ENCODE measurements at regions not wholly inside any gene's neighbourhood (a gene's known extent, or its start where the extent isn't known, plus 50 kb on each side); places are given as distances from the start of the nearest gene placed in this dataset.
"Not testable (repeated sequence)": the region's sequence is repeated elsewhere in the genome, so short reads cannot be mapped to it uniquely, and the experiment has no call there.

DNA sequence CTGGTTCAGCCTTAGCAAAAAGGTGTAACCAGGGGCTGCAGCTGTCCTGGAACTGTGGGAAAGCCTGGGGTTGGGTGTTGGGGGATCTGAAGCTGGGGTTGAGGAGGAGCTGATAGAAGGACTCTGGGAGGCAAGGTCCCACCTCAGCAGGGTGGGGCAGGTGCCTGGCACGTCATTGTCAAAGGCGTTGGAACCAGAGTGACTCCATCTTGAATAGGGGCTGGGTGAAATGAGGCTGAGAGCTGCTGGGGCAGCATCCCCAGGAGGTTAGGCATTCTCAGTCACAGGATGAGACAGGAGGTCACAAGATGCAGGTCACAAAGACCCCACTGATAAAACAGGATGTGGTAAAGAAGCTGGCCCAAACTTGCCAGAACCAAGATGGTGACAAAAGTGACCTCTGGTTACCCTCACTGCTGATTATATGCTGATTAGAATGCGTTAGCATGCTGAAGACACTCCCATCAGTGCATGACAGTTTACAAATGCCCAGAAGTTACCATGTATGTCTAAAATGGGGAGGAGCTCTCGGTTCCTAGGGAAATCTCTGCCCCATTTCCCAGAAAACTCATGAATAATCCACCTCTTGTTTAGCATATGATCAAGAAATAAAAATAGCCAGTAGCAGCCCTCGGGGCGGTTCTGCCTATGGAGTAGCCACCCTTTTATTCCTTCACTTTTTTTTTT lies 85.4 kb downstream of the IER5 start:
- no peak for DNase-seq

DNA sequence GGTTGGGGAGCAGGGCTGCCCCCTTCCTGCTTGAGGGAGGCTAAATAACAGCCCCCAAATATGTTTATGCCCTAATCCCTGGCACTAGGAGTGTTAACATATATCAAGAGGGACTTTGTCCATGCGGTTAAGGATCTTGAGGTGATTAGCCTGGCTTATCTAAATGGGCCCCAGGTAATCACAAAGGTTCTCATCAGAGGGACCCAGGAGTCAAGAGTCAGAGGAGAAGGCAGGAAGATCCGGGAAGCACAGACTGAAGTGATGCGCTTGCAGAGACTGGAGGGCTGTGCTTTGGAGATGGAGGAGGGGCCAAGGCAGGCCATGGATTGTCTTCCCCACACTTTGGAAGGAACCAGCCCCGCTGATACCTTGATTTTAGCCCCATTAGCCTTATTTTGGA lies 86.4 kb downstream of the IER5 start:
- no peak for DNase-seq

DNA sequence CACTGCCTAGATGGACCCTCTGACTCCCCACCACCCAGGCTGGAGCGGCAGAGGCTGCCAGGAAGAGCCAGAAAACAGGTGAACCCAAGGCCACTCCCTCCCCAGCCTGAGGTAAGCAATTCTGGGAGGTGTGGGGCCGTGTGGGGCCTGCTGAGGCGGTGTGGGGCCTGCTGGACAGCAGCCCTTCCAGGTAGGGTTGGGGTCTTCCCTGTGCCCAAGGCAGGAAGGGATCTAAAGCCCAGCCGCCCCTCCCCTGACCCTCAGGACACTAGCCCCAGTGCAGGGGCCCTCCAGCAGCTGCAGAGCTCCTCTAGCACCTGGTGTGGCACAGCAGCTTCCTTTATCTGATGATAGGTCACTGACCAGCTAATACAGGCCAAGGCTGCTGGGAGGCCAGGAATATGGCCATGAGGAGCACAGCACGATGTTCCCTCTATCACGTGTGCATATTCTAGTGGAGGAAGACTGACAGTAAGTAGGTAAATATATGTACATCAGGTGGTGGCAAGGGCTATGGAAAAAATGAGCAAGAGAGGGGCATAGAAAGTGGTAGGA lies 86.9 kb downstream of the IER5 start:
- DNase-seq = no peak

DNA sequence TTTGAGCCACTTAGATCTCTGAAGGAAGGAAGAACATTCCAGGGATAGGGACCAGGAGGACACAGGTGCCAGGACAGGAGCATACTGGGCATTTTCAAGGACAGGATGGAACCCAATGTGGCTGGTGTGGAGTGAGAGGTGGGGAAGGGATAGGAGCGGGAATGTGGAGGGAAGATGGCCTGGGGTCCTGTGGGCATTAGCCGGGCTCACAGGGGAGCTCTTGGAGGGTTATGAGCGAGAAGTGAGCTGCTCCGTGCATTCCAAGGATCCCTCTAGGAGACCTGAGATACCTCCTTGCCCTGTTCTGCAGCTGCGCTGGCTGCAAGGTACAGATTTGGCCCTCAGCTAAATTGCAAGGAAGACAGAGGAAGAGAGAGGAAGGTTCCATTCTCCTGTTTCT lies 87.5 kb downstream of the IER5 start:
- no peak for DNase-seq

DNA sequence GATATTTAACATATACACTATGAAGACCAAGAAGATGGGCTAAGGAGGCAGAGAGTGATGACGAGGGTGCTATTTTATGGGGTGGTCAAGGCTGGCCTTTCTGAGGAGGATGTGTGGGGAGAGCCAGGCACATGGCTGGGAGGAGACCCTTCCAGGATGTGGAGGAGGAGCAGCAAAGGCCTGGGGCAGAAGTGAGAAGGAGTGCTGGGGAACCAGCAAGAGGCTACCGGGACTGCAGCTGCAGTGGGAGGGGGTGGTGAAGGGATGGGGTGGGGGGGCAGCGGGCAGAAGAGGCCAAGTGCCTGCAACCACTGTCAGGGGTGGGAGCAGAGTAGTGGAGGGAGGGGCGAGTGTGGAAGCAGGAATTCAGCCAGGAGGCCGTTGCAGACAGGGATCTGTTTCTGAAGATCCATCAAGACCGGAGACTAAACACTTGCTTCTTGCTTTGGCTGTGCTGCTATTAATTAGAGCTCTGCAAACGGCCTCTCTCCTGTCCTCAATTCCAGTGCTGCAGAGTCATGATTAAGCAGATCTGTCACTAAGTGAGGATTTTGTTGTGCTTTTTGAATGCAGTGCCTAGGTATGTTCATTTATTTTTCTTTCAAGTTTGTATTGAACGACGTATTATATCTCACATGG lies 89.9 kb downstream of the IER5 start:
- no peak for DNase-seq

DNA sequence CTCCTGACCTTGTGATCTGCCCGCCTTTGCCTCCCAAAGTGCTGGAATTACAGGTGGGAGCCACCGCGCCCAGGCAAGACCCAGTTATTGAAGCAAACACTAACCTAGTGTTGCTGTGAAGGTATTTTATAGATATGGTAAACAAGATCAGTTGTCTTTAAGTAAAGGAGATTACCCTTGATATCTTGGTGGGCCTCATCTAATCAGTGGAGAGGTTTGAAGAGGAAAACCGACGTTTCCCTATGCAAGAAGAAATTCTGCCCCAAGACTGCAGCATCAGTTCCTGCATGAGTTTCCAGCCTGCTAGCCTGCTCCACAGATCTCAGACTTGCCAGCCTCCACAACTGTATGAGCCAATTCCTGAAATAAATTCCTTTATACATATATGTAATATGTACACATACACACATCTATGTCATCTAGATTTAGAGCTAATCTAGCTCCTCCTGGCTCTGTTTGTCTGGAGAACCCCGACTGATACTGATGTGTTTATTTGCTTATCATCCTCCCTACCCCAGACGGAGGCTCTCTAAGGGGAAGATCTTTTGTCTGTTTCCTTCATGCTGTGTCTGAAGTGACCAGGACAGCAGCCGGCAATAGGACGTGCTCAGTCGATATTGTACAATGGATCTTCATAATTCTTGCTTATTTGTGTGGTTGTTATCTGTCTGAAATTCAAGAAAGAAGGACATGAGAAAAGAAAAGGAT lies 90.9 kb downstream of the IER5 start:
- no peak for DNase-seq

DNA sequence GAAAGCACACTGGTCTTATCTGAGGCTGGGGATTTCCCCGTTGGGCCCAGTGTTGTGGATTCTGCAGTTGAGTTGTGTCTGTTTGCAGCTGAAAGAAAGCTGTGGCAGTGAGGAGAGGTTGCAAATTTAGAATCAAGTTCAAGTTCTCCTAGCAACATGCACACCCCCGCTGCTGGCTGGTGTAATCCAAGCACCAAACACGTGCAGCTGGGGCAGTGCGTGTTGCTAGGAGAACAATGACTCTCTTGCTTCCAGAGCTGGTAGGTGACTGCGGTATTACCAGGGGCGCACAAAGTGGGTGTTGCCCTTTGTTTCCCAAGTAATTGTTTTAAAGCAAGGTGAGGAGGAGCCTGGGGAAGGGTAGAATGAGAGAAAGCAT lies 91.5 kb downstream of the IER5 start:
- peak; percentile 40 for DNase-seq

DNA sequence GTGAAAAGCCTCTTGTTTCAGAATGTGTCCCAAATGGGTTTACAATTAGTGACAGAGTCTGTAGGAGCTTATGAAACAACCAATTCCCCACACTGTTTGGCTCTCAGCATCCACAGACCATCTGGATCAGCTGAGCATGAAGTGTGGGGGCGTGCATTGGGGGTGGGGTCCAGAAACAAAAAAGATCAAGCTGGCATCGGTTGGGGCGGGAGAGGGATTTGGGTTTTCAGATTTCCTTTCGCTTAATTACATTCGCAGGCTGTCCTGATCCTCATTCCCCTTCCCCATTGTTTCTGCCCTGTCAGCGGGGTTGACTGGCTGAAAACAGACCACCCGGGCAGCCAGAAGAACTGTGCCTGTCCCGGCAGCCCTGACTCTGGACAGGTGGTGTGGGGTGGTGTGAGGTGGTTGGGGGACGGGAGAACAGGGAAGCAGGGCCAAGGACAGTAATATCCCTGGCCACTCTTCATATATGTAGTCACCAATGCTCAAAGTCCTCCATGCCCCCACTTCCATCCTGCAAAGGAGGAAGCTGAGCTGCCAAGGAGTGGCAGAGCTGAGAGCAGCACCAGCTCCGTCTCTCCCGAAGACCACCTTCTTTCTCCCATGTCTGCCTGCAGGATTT lies 92.0 kb downstream of the IER5 start:
- DNase-seq = no peak

DNA sequence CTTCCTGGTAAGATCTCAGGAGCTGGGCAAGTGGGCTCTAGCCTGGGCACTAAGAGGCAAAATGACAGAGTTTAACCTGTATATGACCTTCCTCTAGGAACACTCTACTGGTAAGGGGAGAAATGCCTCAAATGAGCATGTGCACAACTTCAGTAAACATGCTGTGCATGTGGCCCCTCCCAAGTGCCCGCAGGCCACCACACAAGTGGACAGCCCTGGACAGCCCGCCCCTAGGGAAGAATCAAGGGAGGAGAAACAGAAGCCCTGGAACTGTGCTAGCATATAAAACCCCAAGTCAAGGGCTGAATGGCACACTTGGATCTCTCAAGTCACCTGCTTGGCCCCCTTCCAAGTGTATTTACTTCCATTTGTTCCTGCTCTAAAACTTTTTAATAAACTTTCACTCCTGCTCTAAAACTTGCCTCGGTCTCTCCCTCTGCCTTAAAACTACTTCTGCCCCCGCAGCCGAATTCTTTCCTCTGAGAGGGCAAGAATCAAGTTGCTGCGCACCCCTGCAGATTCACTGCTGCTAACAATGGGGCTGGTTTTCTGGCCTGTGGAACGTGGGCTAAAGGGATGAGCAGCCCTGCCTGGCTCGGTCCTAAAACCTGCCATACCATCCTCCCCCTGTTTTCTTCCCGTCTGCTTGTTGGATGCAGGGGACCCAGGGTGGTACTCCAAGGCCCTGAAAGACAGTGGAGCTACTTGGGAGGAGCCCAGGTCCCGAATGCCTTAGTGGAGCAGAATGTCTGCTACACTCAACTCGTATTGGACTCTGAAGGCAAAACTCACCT lies 93.5 kb downstream of the IER5 start:
- DNase-seq = no peak

DNA sequence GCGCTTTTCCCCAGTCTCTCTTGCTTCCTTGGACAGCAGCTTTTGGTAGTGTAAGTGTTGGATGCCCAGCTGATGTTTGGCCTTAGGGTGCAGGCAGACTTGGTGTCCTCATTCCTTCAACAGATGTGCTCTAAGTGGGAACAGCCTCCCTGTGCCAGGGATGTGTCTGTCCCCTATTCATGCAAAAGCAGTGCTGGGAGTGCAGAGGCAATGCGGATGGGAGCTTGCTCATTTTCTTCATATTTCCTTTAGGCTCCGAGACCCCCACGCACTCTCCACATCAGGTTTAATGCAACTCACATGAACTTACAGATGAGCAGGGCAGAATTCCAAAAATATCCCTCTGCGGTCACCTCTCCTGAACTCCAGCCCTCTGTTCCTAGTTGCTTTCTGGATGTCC lies 96.1 kb downstream of the IER5 start:
- DNase-seq = no peak

DNA sequence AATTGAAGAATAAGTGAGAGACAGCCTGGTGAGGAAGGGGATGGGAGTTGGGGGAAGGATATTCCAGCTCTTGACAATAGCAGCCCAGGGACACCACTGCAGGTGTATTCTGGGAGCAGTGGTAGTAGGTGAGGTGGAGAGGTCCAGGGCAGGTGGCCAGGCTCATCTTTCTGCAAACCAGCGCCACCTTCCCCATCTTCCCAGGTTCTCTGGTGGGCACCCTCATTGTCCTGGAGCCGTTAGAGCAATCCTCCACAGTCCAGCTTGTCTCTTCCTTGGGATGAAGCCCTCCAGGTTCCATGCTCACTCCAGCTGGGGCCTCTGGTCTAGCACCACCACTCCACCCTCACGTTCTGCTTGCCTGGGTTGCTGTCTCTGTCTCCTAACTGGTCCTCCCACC lies 97.0 kb downstream of the IER5 start:
- no peak for DNase-seq

DNA sequence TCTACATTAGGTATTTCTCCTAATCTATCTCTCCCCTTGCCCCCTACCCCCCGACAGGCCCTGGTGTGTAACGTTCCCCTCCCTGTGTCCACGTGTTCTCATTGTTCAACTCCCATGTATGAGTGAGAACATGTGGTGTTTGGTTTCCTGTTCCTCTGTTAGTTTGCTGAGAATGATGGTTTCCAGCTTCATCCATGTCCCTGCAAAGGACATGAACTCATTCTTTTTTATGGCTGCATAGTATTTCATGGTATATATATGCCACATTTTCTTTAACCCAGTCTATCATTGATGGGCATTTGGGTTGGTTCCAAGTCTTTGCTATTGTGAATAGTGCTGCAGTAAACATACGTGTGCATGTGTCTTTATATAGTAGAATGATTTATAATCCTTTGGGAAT lies 97.6 kb downstream of the IER5 start:
- not testable (repeated sequence) for DNase-seq

DNA sequence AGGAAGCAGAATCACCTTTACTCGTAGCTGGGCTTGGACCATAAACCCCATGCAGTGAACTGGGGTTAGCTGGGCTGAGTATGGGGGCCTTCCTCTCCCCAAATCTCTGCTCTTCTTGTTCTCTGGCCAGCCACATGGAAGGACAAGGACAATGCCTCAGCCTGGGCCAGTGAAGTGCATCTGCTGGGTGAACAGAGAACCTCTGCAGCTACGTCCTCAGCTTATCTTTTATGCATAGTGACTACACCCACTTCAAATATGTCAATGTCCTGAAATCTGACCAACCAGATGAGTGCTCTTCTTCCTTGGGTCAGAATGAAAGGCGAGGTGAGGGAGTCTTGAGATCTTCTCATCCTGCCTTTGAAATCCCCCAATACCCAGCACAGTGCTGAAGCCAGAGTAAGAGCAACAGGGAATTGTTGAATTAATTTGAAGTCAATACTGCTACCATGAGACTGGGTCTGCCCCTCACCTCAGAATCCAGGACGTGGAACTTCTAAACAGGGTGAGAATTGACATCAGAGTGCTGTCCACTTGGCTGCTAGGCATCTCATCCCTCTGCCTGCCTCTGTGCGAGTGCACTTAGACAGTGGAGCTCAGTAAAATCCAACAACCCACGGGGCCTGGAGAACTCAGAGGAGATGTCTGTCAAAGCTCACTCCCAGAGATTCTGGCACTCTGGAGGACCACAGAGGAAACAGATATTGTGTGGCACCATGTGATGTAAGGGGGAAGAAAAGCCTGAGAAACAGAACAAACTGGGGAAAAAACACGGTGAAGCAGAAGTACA lies 99.0 kb downstream of the IER5 start:
- no peak for DNase-seq

DNA sequence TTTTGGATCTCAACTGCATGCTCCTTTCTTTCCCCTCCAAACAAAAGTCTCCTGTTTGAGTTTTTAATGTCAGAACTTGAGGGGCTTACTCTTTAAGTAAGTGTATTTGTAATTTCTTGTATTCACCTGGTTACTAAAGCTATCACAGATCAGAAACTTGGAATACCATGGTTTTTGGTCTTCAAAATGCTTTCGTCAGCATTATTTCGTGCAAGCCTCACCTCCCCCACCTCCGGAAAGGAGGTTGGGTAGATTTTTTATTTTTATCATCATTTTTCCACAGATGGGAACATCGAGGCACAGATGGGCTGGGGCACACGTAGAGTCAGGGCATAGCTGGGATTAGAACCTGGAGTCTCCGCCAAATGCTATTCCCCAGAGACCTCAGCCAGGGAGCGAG lies 100.7 kb downstream of the IER5 start:
- no peak for DNase-seq

DNA sequence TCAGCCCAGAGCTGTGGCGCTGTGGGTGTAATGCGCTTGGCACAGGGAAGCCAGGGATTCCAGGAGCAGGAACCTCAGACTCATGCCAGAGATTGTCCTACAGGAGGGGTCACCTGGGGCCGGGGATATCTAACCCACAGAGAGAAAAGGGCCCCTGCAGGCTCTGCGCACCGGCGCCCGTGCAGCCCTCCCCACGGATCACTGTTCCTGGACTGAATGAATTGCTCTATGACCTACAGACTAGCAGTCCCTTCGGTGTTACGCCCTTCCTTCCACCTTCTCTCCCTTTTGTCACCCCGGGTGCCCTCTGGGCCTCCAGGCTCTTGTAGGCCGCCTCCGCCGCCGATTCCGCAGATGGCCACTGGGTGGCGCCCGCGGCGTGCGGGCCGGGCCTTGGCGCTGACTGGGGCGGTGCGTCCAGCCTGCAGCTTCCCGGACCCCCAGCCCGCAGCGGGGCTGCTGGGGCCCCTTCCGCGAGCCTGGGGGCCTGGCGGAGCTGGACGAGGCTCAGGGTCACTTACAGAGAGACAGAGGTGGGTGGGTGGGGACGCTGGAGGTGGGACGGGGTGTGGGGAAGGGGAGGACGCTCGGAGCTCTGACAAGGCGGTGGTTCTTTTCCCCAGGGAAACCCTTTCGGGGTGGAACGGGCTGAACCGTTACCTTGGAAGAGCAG lies 101.3 kb downstream of the IER5 start:
- peak; percentile 45 for DNase-seq

DNA sequence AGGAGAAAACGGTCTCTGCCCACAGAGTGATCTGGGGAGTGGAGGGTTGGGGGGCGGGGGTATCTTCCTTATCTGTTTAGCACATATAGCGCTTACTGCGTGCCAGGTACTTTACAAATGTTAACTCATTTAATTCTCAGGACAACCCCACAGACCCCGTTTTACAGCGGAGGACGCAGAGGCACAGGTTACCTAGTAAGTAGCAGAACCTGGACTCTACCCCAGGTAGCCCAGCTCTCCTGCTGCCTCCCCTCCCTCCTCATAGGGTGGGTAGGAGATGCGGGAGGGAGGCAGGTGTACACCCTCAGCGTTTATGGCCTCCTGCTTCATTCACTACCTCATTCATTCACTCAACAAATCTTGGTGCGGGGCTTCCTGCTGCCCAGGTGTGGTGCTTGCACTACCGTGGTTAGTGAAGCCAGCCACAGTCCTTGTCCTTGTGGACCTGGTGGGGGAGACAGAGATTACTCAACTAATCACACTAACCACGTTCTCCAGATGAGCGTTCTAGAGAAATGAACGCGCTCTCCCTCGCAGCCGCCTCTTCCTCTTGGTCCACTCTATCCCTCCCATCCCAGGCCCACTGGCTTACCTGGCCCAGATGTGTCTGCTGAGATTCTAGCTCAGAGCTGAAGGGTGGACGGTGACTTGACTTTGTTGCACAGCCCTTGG lies 102.0 kb downstream of the IER5 start:
- no peak for DNase-seq

DNA sequence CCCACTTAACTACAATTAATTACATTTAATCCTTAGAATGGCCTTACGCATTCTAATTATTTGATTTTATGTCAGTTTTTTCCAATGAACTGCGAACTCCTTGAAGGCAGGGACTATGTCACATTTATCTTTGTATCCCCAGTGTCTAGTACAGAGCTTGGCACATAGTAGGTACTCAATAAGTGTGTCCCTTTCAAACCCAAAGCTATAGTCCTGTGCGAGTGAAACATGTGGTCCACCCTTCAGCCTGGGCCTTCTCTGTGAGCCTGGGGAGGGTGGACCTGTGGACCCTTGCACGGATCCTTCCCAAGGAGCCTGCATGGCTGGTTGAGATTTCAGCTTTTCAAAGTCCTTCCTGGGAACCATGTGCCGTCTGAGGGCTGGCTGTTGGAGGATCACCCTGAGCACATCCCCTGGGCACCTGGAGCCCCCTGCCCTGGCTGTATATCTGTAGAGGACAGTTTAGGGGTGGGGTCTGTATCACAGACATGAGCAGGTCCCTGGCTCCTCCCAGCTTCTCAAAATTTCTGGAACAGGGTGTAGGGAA lies 103.1 kb downstream of the IER5 start:
- no peak for DNase-seq

DNA sequence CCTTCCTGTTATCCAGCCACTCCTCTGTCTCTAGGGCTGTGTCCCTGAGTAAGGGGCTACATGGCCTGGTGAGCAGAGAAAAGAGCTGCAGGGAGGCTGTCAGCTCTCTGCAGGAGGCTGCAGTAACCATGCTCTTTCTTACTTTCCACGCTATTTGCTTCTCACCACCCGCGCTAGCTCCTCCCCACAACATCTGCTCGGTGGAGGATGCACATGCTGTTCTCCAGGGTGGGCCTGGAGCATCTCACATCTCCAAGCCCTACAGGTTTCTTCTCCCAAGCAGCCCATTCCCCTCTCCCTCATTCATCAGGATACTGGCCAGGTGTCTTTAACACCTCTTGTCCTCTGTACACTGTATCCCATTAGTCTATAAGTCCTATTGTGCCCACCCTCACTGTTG lies 103.8 kb downstream of the IER5 start:
- no peak for DNase-seq

DNA sequence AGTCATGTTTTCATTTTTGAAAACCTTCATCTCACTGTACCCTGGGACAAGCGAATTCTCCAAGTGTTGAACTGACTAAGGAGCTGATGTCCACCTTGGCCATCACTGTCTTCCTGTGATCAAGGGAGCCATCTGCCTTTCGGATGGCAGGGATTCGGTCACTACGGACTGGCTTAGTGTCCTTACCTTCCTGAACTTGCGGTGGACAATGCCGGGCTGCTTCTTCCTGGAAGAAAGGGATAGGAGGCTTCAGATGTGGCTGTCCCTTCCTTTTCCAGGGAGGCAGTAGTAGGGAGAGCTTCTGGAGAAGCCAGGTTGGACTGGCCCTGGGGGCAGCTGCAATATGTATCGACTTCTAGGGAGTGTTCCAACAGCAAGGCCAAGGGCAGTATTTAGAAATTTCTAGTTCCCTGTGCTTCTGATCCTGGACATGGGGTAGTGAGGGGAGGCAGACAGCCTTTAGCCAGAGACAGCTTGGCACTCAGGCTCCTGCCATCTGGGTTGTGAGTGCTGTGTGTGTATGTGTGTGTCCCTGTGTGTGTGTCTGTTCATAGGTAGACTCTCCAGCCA lies 114.6 kb downstream of the IER5 start:
- DNase-seq = no peak

DNA sequence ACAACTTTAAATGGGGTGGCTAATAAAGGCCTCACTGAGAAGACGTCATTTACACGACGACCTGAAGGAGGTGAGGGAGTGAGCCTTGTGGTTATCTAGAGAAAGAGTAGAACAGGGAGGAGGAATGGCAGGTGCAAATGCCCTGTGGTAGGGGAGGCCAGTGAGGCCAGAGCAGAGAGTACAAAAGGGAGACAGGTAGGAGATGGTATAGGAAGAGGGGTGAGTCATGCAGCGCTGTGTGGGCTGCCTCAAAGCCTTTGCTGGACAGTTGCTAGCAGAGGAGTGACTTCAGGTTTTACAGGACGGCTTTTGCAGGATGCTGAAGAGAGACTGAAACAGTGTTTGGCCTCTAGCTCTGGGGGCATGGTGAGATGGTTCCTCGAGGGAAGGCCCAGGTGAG lies 116.0 kb downstream of the IER5 start:
- DNase-seq = no peak
